H1 (cell line): ENCODE measurements at regions not wholly inside any gene's neighbourhood (a gene's known extent, or its start where the extent isn't known, plus 50 kb on each side); places are given as distances from the start of the nearest gene placed in this dataset.

Source experiments
- CTCF ChIA-PET: fragments of 300-600 bp; sonication (Branson Sonifier 250); formaldehyde crosslinking; loops from one replicate; lab custom pipeline; 2021; ENCODE audit not compliant: partially characterized antibody; lab: Charles Lee
- POLR2A ChIA-PET: fragments of 300-600 bp; sonication (Branson Sonifier 250); formaldehyde crosslinking; loops from one replicate; lab custom pipeline; 2021; ENCODE audit warnings: inconsistent platforms; ENCODE audit not compliant: partially characterized antibody; lab: Charles Lee
- DNase-seq, 2 experiments: peaks; one replicate each; pipeline versions ENCODE4 v3.0.0 to v3.0.0-alpha.2; 2010 to 2022; ENCODE audit warnings: low spot score in 2 of 2, low read depth in 1 of 2, mixed read lengths in 1 of 2
- FAIRE-seq: peaks from 2 replicates; lab custom pipeline; 2011; peaks lifted over from hg19 to GRCh38; lab: Jason Lieb, UNC
- H2AFZ ChIP-seq: 2 replicates; pipeline ENCODE4 v1.8.1; 2012; ENCODE audit warnings: low read length, inconsistent platforms
- H2AK5ac ChIP-seq: 2 replicates; pipeline ENCODE4 v1.6.1; 2013; ENCODE audit warnings: low read depth, low read length
- H2BK120ac ChIP-seq: replicated peaks from 2 replicates; pipeline ENCODE3; 2013; ENCODE audit warnings: low read depth, low read length, inconsistent platforms
- H2BK12ac ChIP-seq: 2 replicates; pipeline ENCODE4 v1.6.1; 2013; ENCODE audit warnings: low read depth, low read length
- H2BK15ac ChIP-seq: 2 replicates; pipeline ENCODE4 v1.6.1; 2013; ENCODE audit warnings: low read length
- H2BK20ac ChIP-seq: 2 replicates; pipeline ENCODE4 v1.6.1; 2013; ENCODE audit warnings: low read length
- H2BK5ac ChIP-seq: 2 replicates; pipeline ENCODE4 v1.6.1; 2013; ENCODE audit warnings: low read depth, low read length
- H3K14ac ChIP-seq: 2 replicates; pipeline ENCODE4 v1.6.1; 2013; ENCODE audit warnings: inconsistent platforms; ENCODE audit not compliant: insufficient read length
- H3K18ac ChIP-seq: 2 replicates; pipeline ENCODE4 v1.6.1; 2013; ENCODE audit warnings: low read length; ENCODE audit errors: extremely low read depth
- H3K23ac ChIP-seq: 2 replicates; pipeline ENCODE4 v1.6.1; 2013; ENCODE audit warnings: inconsistent platforms; ENCODE audit not compliant: insufficient read length
- H3K23me2 ChIP-seq: 2 replicates; pipeline ENCODE4 v1.6.1; 2013; ENCODE audit warnings: low read depth, low read length
- H3K27ac ChIP-seq: 2 replicates; pipeline ENCODE4 v1.6.1; 2011; ENCODE audit warnings: low read depth, low read length, inconsistent platforms
- H3K27me3 ChIP-seq, 4 experiments: replicated peaks in 1 of 4; 1 replicate in 1 of 4; 2 replicates in 3 of 4; pipeline versions ENCODE4 v1.6.1 to v1.8.1; 2011 to 2013; ENCODE audit warnings: low read length in 3 of 4, mild to moderate bottlenecking in 3 of 4, inconsistent platforms in 2 of 4, mixed read lengths in 2 of 4, moderate library complexity in 1 of 4; ENCODE audit not compliant: control insufficient read depth in 3 of 4, insufficient read depth in 3 of 4; ENCODE audit errors: extremely low read depth in 1 of 4
- H3K36me3 ChIP-seq, 4 experiments: 2 replicates each; pipeline versions ENCODE4 v1.6.1 to v1.8.1; 2011 to 2013; ENCODE audit warnings: mild to moderate bottlenecking in 4 of 4, low read length in 3 of 4, moderate library complexity in 2 of 4, control low read depth in 1 of 4, inconsistent platforms in 1 of 4; ENCODE audit not compliant: insufficient read depth in 4 of 4, control insufficient read depth in 2 of 4
- H3K4ac ChIP-seq: replicated peaks from 2 replicates; pipeline ENCODE3; 2013; ENCODE audit warnings: low read length, low read depth, mixed read lengths, inconsistent platforms; ENCODE audit not compliant: insufficient read length
- H3K4me1 ChIP-seq, 4 experiments: replicated peaks in 1 of 4; 1 replicate in 1 of 4; 2 replicates in 3 of 4; pipeline versions ENCODE4 v1.6.1 to v1.8.1; 2011 to 2013; ENCODE audit warnings: low read length in 3 of 4, inconsistent platforms in 2 of 4, mixed read lengths in 1 of 4; ENCODE audit not compliant: insufficient read depth in 4 of 4, control insufficient read depth in 3 of 4
- H3K4me2 ChIP-seq, 2 experiments: 2 replicates each; pipeline versions ENCODE4 v1.6.1 to v1.8.1; 2011 to 2013; ENCODE audit warnings: low read depth in 2 of 2, low read length in 2 of 2, control low read depth in 1 of 2, inconsistent platforms in 1 of 2, mild to moderate bottlenecking in 1 of 2; ENCODE audit not compliant: insufficient read depth in 1 of 2
- H3K4me3 ChIP-seq, 4 experiments: fragments of 200-600, 300-600 bp in 1 of 4; sonication (generic), shearing (Covaris generic), sonication (Bioruptor Twin) in 1 of 4; 2 replicates each; pipeline versions ENCODE4 v1.5.1 to v1.8.1; 2011 to 2016; ENCODE audit warnings: low read length in 4 of 4, low read depth in 3 of 4, control low read depth in 2 of 4, inconsistent platforms in 2 of 4, mild to moderate bottlenecking in 2 of 4, mixed read lengths in 1 of 4, moderate library complexity in 1 of 4; ENCODE audit not compliant: insufficient read depth in 2 of 4; ENCODE audit errors: extremely low read depth in 1 of 4
- H3K56ac ChIP-seq: replicated peaks from 2 replicates; pipeline ENCODE3; 2013; ENCODE audit warnings: low read depth, mild to moderate bottlenecking, mixed read lengths, low read length, inconsistent platforms; ENCODE audit not compliant: insufficient read length
- H3K79me1 ChIP-seq: 2 replicates; pipeline ENCODE4 v1.6.1; 2013; ENCODE audit warnings: low read depth, low read length, control low read depth
- H3K79me2 ChIP-seq, 2 experiments: 2 replicates each; pipeline versions ENCODE4 v1.6.1 to v1.8.1; 2012 to 2013; ENCODE audit warnings: low read length in 2 of 2, mild to moderate bottlenecking in 2 of 2, inconsistent platforms in 1 of 2; ENCODE audit not compliant: insufficient read depth in 2 of 2, control insufficient read depth in 1 of 2
- H3K9ac ChIP-seq, 4 experiments: replicated peaks in 1 of 4; 1 replicate in 1 of 4; 2 replicates in 3 of 4; pipeline versions ENCODE4 v1.6.1 to v1.8.1; 2011 to 2013; ENCODE audit warnings: low read depth in 3 of 4, low read length in 3 of 4, control low read depth in 2 of 4, mild to moderate bottlenecking in 2 of 4, moderate library complexity in 2 of 4, inconsistent platforms in 1 of 4; ENCODE audit errors: extremely low read depth in 1 of 4
- H3K9me3 ChIP-seq, 2 experiments: 2 replicates each; pipeline versions ENCODE4 v1.6.1 to v1.8.1; 2012 to 2013; ENCODE audit warnings: mild to moderate bottlenecking in 2 of 2, moderate library complexity in 2 of 2, control low read depth in 1 of 2, inconsistent platforms in 1 of 2, low read depth in 1 of 2, low read length in 1 of 2, mixed read lengths in 1 of 2; ENCODE audit not compliant: insufficient read depth in 2 of 2
- H4K20me1 ChIP-seq, 2 experiments: replicated peaks in 1 of 2; 2 replicates each; pipeline versions ENCODE3 to v1.8.1; 2011 to 2013; ENCODE audit warnings: inconsistent platforms in 2 of 2, low read length in 2 of 2, mild to moderate bottlenecking in 1 of 2; ENCODE audit not compliant: insufficient read depth in 2 of 2, control insufficient read depth in 1 of 2
- H4K5ac ChIP-seq: 2 replicates; pipeline ENCODE4 v1.6.1; 2013; ENCODE audit warnings: low read length, low read depth, mixed read lengths, inconsistent platforms; ENCODE audit not compliant: insufficient read length
- H4K8ac ChIP-seq: 2 replicates; pipeline ENCODE4 v1.8.0; 2013; ENCODE audit warnings: mild to moderate bottlenecking, moderate library complexity, low read length, inconsistent platforms; ENCODE audit not compliant: insufficient read depth; ENCODE audit errors: extremely low read depth
- H4K91ac ChIP-seq: replicated peaks from 2 replicates; pipeline ENCODE3; 2013; ENCODE audit warnings: low read length, mixed read lengths, inconsistent platforms; ENCODE audit not compliant: insufficient read length
- WGBS, 2 experiments: shearing (Covaris generic) in 1 of 2; methylation state at CpG; one replicate each; pipeline versions ENCODE4 v1.1.6 to v1.1.7; 2013 to 2015; ENCODE audit warnings: low lambda C conversion rate in 2 of 2, mixed read lengths in 2 of 2, inconsistent platforms in 1 of 2, low coverage in 1 of 2, missing lambda C conversion rate in 1 of 2; ENCODE audit not compliant: insufficient replicate concordance in 2 of 2, insufficient coverage in 1 of 2, insufficient read length in 1 of 2; ENCODE audit errors: extremely low coverage in 1 of 2, missing lambda C conversion rate in 1 of 2; 5-methylcytosine and 5-hydroxymethylcytosine counted together

GRCh38 chr7:84738583-84739150 lies 448.2 kb downstream of the SEMA3D start:
- Histone ChIP-seq H4K91ac (no peak overlapping the region), H3K4me1 (no peaks in the 10 kb centered on the region), H2BK12ac (no peak overlapping the region), H2BK20ac (no peak overlapping the region), H3K4me3 (no peak overlapping the region), H3K27ac (no peak overlapping the region), H4K5ac (no peak overlapping the region), H3K56ac (no peak overlapping the region), H2AFZ (no peak overlapping the region), H3K9me3 (no peaks in the 10 kb centered on the region), H3K79me1 (no peaks in the 10 kb centered on the region), H2BK5ac (no peak overlapping the region), H3K36me3 (no peaks in the 10 kb centered on the region), H2BK15ac (no peak overlapping the region), H3K18ac (no peak overlapping the region), H3K4me2 (no peak overlapping the region), H4K20me1 (no peaks in the 10 kb centered on the region), H3K9ac (no peak overlapping the region), H3K14ac (no peak overlapping the region), H2BK120ac (no peak overlapping the region), H4K8ac (no peak overlapping the region), H3K27me3 (no peaks in the 10 kb centered on the region), H3K4ac (no peak overlapping the region), H3K23ac (no peak overlapping the region), H2AK5ac (no peak overlapping the region), H3K79me2 (no peaks in the 10 kb centered on the region), H3K23me2 (no peaks in the 10 kb centered on the region)
- no peak for FAIRE-seq
- 97% methylated on average over 9 of the region's 9 CpGs; no CpG with 5 or more reads in 1 of the 2 experiments for WGBS, 2 experiments
- no peak for DNase-seq
- ChIA-PET CTCF (interaction anchor here (0.6 kb wide), 1 partner anchor 38 kb away, joined by 3 read pairs; no protein-coding TSS in a partner anchor), POLR2A (no interaction called here)
